ENCODE measurements at regions not wholly inside any gene's neighbourhood (a gene's known extent, or its start where the extent isn't known, plus 50 kb on each side); places are given as distances from the start of the nearest gene placed in this dataset.
A peak's percentile ranks its signal among the peaks of the same experiment; 100 is the strongest.
"Not testable (repeated sequence)": the region's sequence is repeated elsewhere in the genome, so short reads cannot be mapped to it uniquely, and the experiment has no call there.

DNA sequence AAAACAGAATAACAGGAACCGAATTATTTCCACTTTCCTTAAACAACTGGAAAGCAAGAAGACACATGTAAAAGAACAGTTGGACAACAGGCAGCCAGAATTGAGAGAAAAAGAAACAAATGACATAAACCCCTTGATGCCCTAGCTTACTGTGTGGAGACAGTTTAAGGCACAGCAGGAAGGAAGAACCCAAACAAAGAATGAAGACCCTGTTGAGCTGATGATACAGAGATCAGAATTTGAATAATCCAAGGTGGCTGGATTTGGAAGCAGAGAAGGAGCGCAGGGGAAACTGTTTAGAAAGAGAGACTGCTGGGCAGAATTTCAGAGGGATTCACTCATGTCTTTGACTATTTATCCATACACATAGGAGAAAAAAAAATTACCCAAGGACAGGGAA is 316.3 kb upstream of the POU5F2 start:
- no peak for DNase-seq (ENCODE audit: unreplicated experiment)
- no peaks in the 10 kb centered on the region for H3K36me3 Mint-ChIP-seq (ENCODE audit: insufficient read depth, unreplicated experiment)
- H3K27ac Mint-ChIP-seq (ENCODE audit: low read depth, unreplicated experiment), result peak overlapping the region; percentile 10
- no peak overlapping the region for H3K4me3 Mint-ChIP-seq (ENCODE audit: unreplicated experiment)
- CTCF ChIA-PET, result no interaction called here
- BruUV-seq (replicated peaks), result no TSS peak
- intact Hi-C loops (cut with micrococcal nuclease), result no loop called here
- H3K9me3 Mint-ChIP-seq (ENCODE audit: unreplicated experiment), result no peaks in the 10 kb centered on the region
- no peaks in the 10 kb centered on the region for H3K27me3 Mint-ChIP-seq (ENCODE audit: insufficient read depth, unreplicated experiment)
- peaks cover 8% of the 10 kb centered on the region for H3K4me1 Mint-ChIP-seq (ENCODE audit: insufficient read depth, unreplicated experiment)
- TF ChIP-seq, protein P1, sequence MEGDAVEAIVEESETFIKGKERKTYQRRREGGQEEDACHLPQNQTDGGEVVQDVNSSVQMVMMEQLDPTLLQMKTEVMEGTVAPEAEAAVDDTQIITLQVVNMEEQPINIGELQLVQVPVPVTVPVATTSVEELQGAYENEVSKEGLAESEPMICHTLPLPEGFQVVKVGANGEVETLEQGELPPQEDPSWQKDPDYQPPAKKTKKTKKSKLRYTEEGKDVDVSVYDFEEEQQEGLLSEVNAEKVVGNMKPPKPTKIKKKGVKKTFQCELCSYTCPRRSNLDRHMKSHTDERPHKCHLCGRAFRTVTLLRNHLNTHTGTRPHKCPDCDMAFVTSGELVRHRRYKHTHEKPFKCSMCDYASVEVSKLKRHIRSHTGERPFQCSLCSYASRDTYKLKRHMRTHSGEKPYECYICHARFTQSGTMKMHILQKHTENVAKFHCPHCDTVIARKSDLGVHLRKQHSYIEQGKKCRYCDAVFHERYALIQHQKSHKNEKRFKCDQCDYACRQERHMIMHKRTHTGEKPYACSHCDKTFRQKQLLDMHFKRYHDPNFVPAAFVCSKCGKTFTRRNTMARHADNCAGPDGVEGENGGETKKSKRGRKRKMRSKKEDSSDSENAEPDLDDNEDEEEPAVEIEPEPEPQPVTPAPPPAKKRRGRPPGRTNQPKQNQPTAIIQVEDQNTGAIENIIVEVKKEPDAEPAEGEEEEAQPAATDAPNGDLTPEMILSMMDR (IDR thresholded peaks at IDR 0.05; ENCODE audit: unreplicated experiment), result no peak
- POLR2A ChIA-PET, result interaction anchor here (0.6 kb wide), 3 partner anchors 119 to 1674 kb away, joined by 3 read pairs; no protein-coding TSS in a partner anchor

DNA sequence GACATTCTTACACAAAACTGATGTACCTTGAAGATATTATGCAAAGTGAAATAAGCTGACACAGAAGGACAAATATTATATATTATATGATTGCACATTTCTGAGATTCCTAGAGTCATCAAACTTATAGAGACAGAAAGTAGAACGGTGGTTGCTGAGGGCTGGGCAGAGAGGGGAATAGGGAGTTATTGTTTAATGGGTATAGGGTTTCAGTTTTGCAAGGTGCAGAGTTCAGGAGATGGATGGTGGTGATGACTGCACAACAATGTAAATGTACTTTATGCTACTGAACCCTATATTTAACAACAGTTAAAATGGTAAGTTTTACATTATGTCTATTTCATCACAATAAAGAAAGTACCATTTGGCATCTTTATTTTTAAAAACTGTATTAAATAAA is 315.8 kb upstream of the POU5F2 start:
- ChIA-PET CTCF (no interaction called here), POLR2A (interaction anchor here (0.6 kb wide), 1 partner anchor 216 kb away, joined by 3 read pairs; no protein-coding TSS in a partner anchor)
- H3K27ac Mint-ChIP-seq (ENCODE audit: low read depth, unreplicated experiment), result peak overlapping the region; percentile 10
- no peaks in the 10 kb centered on the region for H3K9me3 Mint-ChIP-seq (ENCODE audit: unreplicated experiment)
- no TSS peak for BruUV-seq (replicated peaks)
- H3K4me3 Mint-ChIP-seq (ENCODE audit: unreplicated experiment), result no peak overlapping the region
- intact Hi-C loops (cut with micrococcal nuclease), result no loop called here
- H3K4me1 Mint-ChIP-seq (ENCODE audit: insufficient read depth, unreplicated experiment), result peaks cover 8% of the 10 kb centered on the region
- TF ChIP-seq, protein P1 (IDR thresholded peaks at IDR 0.05; ENCODE audit: unreplicated experiment), result no peak
- DNase-seq (ENCODE audit: unreplicated experiment), result no peak
- no peaks in the 10 kb centered on the region for H3K36me3 Mint-ChIP-seq (ENCODE audit: insufficient read depth, unreplicated experiment)
- no peaks in the 10 kb centered on the region for H3K27me3 Mint-ChIP-seq (ENCODE audit: insufficient read depth, unreplicated experiment)

DNA sequence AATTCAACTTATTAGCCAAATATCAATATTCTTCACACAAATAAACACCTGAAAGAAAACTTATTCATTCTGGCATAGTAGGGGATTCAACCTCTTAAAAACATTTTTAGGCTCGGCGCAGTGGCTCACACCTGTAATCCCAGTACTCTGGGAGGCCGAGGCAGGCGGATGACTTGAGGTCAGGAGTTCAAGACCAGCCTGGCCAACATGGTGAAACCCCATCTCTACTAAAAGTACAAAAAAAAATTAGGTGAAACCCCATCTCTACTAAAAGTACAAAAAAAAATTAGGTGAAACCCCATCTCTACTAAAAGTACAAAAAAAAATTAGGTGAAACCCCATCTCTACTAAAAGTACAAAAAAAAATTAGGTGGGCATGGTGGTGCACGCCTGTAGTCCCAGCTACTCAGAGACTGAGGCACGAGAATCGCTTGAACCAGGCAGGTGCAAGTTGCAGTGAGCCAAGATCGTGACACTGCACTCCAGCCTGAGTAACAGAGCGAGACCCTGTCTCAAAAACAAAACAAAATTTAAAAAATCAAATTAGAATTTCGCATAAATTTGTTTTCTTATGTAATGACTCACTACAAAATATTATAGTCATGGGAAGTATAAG is 308.0 kb upstream of the POU5F2 start:
- H3K9me3 Mint-ChIP-seq (ENCODE audit: unreplicated experiment); DNase-seq (ENCODE audit: unreplicated experiment); H3K4me3 Mint-ChIP-seq (ENCODE audit: unreplicated experiment); H3K4me1 Mint-ChIP-seq (ENCODE audit: insufficient read depth, unreplicated experiment); intact Hi-C loops (cut with micrococcal nuclease); BruUV-seq (replicated peaks); H3K27me3 Mint-ChIP-seq (ENCODE audit: insufficient read depth, unreplicated experiment); H3K27ac Mint-ChIP-seq (ENCODE audit: low read depth, unreplicated experiment): not testable (repeated sequence)
- ChIA-PET CTCF (interaction anchor here (0.6 to 0.7 kb wide), 2 partner anchors 555 to 1810 kb away, joined by 3 read pairs; no protein-coding TSS in a partner anchor), POLR2A (interaction anchor here (1.6 kb wide), 1 partner anchor 19 kb away, joined by 4 read pairs; no protein-coding TSS in a partner anchor)
- peaks cover 28% of the 10 kb centered on the region for H3K36me3 Mint-ChIP-seq (ENCODE audit: insufficient read depth, unreplicated experiment)

DNA sequence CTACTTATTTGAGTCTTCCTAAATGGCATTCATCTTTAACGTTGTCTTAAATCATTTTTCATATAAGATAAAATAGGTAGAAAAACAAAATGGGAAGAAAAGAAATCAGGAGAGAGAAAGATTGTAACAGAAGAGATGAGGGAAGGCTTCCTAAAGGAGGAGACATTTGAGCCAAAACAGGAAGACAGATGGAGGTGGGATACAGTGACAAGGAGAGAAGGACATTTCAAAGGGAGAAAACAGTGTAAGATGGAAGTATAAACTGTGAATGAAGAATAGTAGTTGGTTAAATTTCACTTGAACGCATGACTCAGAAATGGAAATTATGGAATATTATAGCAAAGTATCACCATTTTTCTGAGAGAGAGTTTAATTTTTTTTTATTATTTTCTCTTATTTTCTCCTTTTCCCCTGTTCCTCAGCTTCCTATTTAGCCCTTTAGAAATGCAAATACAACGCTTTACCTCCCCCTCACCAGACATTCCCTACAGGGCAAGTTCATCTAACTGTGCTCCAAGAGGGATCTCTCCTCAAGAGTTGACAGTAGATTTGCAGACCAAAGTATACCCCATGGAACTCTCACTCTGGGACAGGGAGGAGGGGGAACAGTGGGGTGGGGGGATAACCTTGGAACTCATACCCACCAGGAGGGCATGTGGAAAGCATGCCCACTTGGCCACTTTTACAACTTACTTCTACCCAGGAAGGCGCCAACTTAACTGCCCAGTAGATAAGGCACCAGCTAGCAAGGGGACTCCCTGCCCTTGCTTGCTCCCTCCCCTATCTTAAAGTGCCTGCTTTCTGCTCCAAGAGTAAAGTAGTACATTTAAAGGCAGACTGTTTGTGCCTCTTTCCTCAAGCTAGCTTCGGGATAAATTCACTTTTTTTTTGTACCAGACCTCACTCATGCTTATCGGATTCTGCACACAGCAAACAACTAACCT is 304.7 kb upstream of the POU5F2 start:
- intact Hi-C loops (cut with micrococcal nuclease), result no loop called here
- Mint-ChIP-seq H3K27ac (ENCODE audit: low read depth, unreplicated experiment) (no peak overlapping the region), H3K4me3 (ENCODE audit: unreplicated experiment) (no peak overlapping the region), H3K9me3 (ENCODE audit: unreplicated experiment) (no peaks in the 10 kb centered on the region), H3K27me3 (ENCODE audit: insufficient read depth, unreplicated experiment) (no peaks in the 10 kb centered on the region), H3K36me3 (ENCODE audit: insufficient read depth, unreplicated experiment) (peaks cover 34% of the 10 kb centered on the region), H3K4me1 (ENCODE audit: insufficient read depth, unreplicated experiment) (no peaks in the 10 kb centered on the region)
- BruUV-seq (replicated peaks), result no TSS peak
- no peak for DNase-seq (ENCODE audit: unreplicated experiment)
- POLR2A ChIA-PET, result no interaction called here
- CTCF ChIA-PET, result no interaction called here
- TF ChIP-seq, protein P1 (IDR thresholded peaks at IDR 0.05; ENCODE audit: unreplicated experiment), result no peak

All from MCF 10A (cell line).